NB4 (cell line): ENCODE measurements at regions not wholly inside any gene's neighbourhood (a gene's known extent, or its start where the extent isn't known, plus 50 kb on each side); places are given as distances from the start of the nearest gene placed in this dataset.

Experiments used
- CTCF ChIP-seq: IDR thresholded peaks from one replicate; pipeline ENCODE4 v1.5.1; 2012; ENCODE audit warnings: low read depth, low read length
- MAX ChIP-seq: IDR thresholded peaks from 2 replicates; pipeline ENCODE4 v1.6.1; 2011; ENCODE audit warnings: low read depth, low read length
- MYC ChIP-seq: IDR thresholded peaks from 2 replicates; pipeline ENCODE4 v1.6.1; 2011; ENCODE audit warnings: low read depth, low read length
- POLR2A ChIP-seq: IDR thresholded peaks from 2 replicates; pipeline ENCODE4 v1.6.1; 2011; ENCODE audit warnings: mild to moderate bottlenecking; ENCODE audit not compliant: insufficient read length; ENCODE audit errors: extremely low read depth

GRCh38 chr11:15845261-15845660 lies 511.1 kb downstream of the SOX6 start:
- TF ChIP-seq CTCF (no peak), POLR2A (no peak), MAX (no peak), MYC (no peak)
